ENCODE measurements at regions not wholly inside any gene's neighbourhood (a gene's known extent, or its start where the extent isn't known, plus 50 kb on each side); places are given as distances from the start of the nearest gene placed in this dataset.

DNA sequence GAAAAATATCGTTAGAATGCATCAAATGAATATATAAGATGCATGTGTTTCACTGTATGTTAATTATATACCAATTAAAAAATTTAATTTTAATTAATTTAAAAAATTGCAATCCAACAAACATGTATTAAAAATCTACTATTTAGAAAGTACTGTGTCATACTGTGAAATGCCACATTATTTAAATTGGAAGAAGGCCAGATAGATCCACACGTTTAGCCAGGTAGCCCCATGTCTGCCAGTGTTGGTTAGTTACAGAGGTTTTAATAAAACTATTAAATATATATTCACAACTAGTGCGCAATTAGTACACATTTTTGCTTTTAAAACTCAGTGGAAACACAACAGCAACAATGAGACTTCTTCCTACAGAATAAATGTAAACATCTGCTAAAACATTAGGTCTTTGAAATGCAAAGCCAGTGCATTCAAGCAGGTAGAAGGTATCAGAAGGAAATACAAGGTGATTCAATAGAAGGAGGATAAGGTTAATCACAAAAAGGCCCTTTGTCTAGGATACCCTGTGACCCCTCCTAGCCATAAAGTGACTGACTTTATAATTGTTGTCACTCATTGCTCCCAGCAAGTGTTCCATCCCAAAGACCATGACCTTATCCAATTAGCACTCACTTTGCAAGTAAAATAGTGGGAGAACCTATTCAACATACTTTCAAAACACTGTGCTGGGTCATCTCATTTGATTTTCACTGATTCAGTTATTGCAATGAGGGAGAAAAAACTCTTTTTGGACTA, 211.5 kb downstream of the TTLL7 start:
- Mint-ChIP-seq H3K4me3 (no peak overlapping the region), H3K27ac (no peak overlapping the region), H3K36me3 (ENCODE audit: low read depth) (no peaks in the 10 kb centered on the region), H3K27me3 (ENCODE audit: low read depth) (no peaks in the 10 kb centered on the region), H3K9me3 (no peaks in the 10 kb centered on the region), H3K4me1 (ENCODE audit: low read depth) (no peaks in the 10 kb centered on the region)

- Mint-ChIP-seq H3K4me3 (no peak overlapping the region), H3K36me3 (ENCODE audit: low read depth) (no peaks in the 10 kb centered on the region), H3K4me1 (ENCODE audit: low read depth) (no peaks in the 10 kb centered on the region), H3K27ac (no peak overlapping the region), H3K27me3 (ENCODE audit: low read depth) (no peaks in the 10 kb centered on the region), H3K9me3 (no peaks in the 10 kb centered on the region)
Measured at GRCh38 chr1:83781667-83782066, 217.3 kb downstream of the TTLL7 start.

DNA sequence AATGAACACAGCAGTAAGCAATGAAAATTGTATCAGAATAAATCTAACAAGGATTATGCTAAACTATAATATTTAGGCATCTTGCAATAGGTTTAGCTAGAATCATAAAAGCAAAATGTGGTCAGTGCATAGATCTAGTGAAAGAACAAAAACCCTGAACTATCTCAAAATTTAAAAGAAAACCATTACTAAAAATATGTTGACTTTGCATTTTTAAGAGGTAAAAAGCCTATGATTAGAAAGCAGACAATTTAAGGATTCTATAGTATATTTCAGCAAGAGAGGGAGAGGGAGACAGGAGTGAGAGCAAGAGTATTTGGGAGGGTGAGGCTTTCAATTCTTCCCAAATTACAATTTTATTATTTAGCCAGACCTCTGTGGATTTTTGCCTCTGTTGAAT, 219.4 kb downstream of the TTLL7 start:
- no peaks in the 10 kb centered on the region for H3K4me1 Mint-ChIP-seq (ENCODE audit: low read depth)
- no peaks in the 10 kb centered on the region for H3K27me3 Mint-ChIP-seq (ENCODE audit: low read depth)
- H3K9me3 Mint-ChIP-seq, result no peaks in the 10 kb centered on the region
- H3K4me3 Mint-ChIP-seq, result no peak overlapping the region
- H3K36me3 Mint-ChIP-seq (ENCODE audit: low read depth), result no peaks in the 10 kb centered on the region
- no peak overlapping the region for H3K27ac Mint-ChIP-seq

- no peaks in the 10 kb centered on the region for H3K9me3 Mint-ChIP-seq
- H3K27ac Mint-ChIP-seq, result no peak overlapping the region
- no peaks in the 10 kb centered on the region for H3K36me3 Mint-ChIP-seq (ENCODE audit: low read depth)
- no peak overlapping the region for H3K4me3 Mint-ChIP-seq
- H3K27me3 Mint-ChIP-seq (ENCODE audit: low read depth), result no peaks in the 10 kb centered on the region
- H3K4me1 Mint-ChIP-seq (ENCODE audit: low read depth), result no peaks in the 10 kb centered on the region
Measured at GRCh38 chr1:83777758-83778101, 221.2 kb downstream of the TTLL7 start.

DNA sequence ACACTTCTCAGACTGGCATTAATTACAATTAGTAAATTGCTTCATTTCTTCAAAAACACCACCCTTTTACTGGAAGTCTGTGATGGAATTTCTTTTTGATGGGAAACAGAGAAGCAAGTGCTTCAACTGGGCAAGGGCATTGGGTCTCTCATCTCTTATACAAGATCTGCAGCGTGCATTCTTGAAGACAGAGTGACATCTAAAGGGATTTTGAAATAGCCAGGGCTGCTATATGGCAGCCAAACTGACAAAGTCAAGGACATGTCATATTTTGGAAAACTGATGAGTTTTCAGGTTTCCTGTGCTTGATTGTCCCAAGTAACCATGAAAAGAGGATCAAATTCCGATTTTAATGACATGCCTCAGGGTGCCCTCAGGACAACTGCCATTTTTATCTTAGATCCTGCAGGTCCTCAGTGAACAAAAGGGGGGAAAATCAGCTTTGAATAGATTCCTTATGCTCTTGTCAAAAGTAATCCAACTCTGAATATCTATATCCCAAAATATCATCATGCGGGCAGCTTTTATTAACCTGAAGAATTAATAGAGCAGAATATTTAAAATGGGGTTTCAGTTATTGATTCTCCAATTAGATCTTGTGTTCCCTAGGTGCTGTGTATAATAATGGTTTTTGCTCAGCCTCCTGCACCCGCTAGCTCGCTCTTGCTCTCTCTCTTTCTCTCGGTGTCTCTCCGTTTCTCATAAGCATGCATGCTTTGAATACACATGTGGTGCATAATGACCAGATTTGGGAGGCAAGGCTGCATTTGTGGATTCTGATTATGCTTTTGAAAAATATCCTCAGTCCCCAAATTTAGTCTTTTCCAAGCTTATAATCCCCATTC, 221.8 kb downstream of the TTLL7 start:
- Mint-ChIP-seq H3K9me3 (no peaks in the 10 kb centered on the region), H3K27me3 (ENCODE audit: low read depth) (no peaks in the 10 kb centered on the region), H3K36me3 (ENCODE audit: low read depth) (no peaks in the 10 kb centered on the region), H3K27ac (no peak overlapping the region), H3K4me3 (no peak overlapping the region), H3K4me1 (ENCODE audit: low read depth) (no peaks in the 10 kb centered on the region)

GRCh38 chr1:83775977-83776603, 222.8 kb downstream of the TTLL7 start:
- H3K36me3 Mint-ChIP-seq (ENCODE audit: low read depth), result no peaks in the 10 kb centered on the region
- H3K4me3 Mint-ChIP-seq, result no peak overlapping the region
- no peaks in the 10 kb centered on the region for H3K9me3 Mint-ChIP-seq
- no peaks in the 10 kb centered on the region for H3K27me3 Mint-ChIP-seq (ENCODE audit: low read depth)
- no peaks in the 10 kb centered on the region for H3K4me1 Mint-ChIP-seq (ENCODE audit: low read depth)
- H3K27ac Mint-ChIP-seq, result no peak overlapping the region

DNA sequence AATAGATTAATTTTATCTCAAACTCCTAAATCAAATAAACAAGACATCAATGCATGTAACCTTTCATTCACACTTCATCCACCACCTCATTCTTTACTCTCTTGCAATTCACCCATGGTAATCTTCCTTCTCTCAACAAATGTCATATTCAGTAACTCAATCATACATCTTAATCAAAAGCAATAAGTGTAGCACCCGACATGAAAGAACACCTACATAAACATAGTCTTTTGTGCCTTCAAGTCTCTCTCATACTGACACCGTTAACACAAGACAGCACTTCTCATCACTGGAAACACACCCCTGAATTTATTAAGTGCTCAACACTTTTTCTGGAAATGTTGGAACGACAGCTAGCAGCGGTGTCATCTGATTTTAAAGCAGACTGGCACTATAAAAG, 225.9 kb downstream of the TTLL7 start:
- Mint-ChIP-seq H3K27ac (no peak overlapping the region), H3K36me3 (ENCODE audit: low read depth) (no peaks in the 10 kb centered on the region), H3K9me3 (no peaks in the 10 kb centered on the region), H3K4me3 (no peak overlapping the region), H3K27me3 (ENCODE audit: low read depth) (no peaks in the 10 kb centered on the region), H3K4me1 (ENCODE audit: low read depth) (no peaks in the 10 kb centered on the region)

DNA sequence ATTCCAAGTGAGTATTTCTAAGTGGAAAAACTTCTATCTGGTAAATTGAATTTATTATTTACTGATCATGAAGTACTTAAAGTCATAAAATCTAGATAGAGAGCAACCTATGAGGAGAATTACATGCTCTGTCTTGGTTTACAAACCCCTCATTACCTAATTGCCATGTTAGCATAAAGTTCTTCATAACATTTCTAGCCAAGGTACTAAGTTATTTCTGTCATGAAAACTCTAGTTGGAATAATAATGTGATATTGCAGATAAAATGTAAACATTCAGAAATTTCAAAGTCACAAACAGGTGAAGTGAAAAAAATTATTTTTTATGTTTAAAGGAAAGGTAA, 228.6 kb downstream of the TTLL7 start:
- Mint-ChIP-seq H3K27me3 (ENCODE audit: low read depth) (no peaks in the 10 kb centered on the region), H3K27ac (no peak overlapping the region), H3K9me3 (no peaks in the 10 kb centered on the region), H3K36me3 (ENCODE audit: low read depth) (no peaks in the 10 kb centered on the region), H3K4me1 (ENCODE audit: low read depth) (no peaks in the 10 kb centered on the region), H3K4me3 (no peak overlapping the region)

DNA sequence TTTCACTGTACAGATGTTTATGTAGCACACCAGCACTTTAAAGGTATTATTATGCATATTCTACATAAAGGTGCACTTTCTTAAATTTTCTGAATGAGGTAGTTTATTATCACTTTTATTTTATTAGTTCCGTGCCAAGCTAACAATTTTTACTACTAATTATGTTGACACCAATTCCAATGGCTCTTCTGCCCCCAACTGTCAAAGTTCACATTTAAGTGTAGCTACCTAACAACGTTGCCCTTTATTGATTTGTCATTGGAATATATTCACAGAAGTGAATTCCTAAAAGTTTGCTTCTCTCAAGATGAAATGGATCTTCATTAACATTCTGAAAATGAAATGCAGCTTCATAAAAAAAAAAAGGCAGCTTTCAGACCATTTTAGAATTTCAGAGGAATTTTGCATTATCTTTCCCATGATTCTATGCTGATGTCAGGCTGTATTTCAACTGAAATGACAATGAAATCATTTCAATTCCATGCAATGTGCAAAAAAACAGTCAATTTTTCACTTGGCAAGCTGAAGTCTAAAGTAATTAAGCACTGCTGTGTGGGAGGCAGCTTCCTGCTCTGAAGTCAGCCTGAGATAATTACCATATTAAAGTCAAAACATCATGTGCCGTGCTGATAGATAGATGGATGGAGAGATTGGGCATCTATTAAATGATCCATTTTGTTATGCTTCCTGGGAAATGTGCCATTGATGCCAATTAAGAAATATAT, 229.2 kb downstream of the TTLL7 start:
- H3K4me3 Mint-ChIP-seq, result no peak overlapping the region
- no peak overlapping the region for H3K27ac Mint-ChIP-seq

GRCh38 chr1:83769072-83769471, 229.9 kb downstream of the TTLL7 start:
- Mint-ChIP-seq H3K36me3 (ENCODE audit: low read depth) (no peaks in the 10 kb centered on the region), H3K27ac (no peak overlapping the region), H3K9me3 (no peaks in the 10 kb centered on the region), H3K4me3 (no peak overlapping the region), H3K4me1 (ENCODE audit: low read depth) (no peaks in the 10 kb centered on the region), H3K27me3 (ENCODE audit: low read depth) (no peaks in the 10 kb centered on the region)

More for the DNA sequence above, 229.2 kb downstream of the TTLL7 start:
- H3K9me3 Mint-ChIP-seq, result no peaks in the 10 kb centered on the region
- H3K27me3 Mint-ChIP-seq (ENCODE audit: low read depth), result no peaks in the 10 kb centered on the region
- H3K36me3 Mint-ChIP-seq (ENCODE audit: low read depth), result no peaks in the 10 kb centered on the region
- no peaks in the 10 kb centered on the region for H3K4me1 Mint-ChIP-seq (ENCODE audit: low read depth)

GRCh38 chr1:83766241-83766691, 232.7 kb downstream of the TTLL7 start:
- Mint-ChIP-seq H3K36me3 (ENCODE audit: low read depth) (no peaks in the 10 kb centered on the region), H3K9me3 (no peaks in the 10 kb centered on the region), H3K4me3 (no peak overlapping the region), H3K4me1 (ENCODE audit: low read depth) (no peaks in the 10 kb centered on the region), H3K27ac (no peak overlapping the region), H3K27me3 (ENCODE audit: low read depth) (no peaks in the 10 kb centered on the region)

- Mint-ChIP-seq H3K4me3 (no peak overlapping the region), H3K4me1 (ENCODE audit: low read depth) (no peaks in the 10 kb centered on the region), H3K27ac (no peak overlapping the region), H3K9me3 (no peaks in the 10 kb centered on the region), H3K36me3 (ENCODE audit: low read depth) (no peaks in the 10 kb centered on the region), H3K27me3 (ENCODE audit: low read depth) (no peaks in the 10 kb centered on the region)
Measured at GRCh38 chr1:83765125-83765524, 233.8 kb downstream of the TTLL7 start.

GRCh38 chr1:83764209-83764608, 234.7 kb downstream of the TTLL7 start:
- no peaks in the 10 kb centered on the region for H3K9me3 Mint-ChIP-seq
- no peaks in the 10 kb centered on the region for H3K4me1 Mint-ChIP-seq (ENCODE audit: low read depth)
- H3K4me3 Mint-ChIP-seq, result no peak overlapping the region
- no peak overlapping the region for H3K27ac Mint-ChIP-seq
- H3K27me3 Mint-ChIP-seq (ENCODE audit: low read depth), result no peaks in the 10 kb centered on the region
- no peaks in the 10 kb centered on the region for H3K36me3 Mint-ChIP-seq (ENCODE audit: low read depth)

DNA sequence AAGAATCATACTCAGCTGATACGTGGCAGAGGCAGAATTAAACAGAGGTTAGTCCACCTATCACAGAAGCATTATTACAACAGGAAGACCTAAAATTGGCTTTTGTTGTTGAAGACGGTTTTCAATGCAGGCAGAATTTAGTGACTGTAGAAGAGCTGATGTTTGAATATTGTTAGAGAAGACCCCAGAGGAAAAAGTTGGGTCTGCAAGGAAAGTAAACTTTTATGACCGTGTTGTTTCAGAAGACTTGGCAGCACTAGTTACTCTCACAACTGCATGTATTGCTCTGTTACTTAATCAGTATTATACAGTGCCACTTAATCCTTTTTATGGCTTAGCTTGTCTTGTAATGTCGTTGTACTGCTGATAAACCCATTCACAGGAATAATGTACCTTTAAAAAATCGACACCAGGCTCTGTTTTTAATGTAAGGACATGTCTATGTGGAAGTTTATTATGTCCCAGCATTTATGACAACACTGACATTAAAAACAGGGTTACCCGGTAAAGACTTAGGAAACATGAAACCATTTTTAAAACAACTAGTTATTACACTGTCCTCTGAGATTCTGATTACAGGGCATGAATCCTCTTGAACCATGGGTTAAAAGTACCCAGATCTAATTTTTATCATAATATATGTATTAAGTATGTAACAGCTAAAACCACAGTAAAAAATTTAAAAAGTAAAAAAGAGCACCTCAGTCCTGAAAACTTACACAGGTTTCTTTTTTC, 235.4 kb downstream of the TTLL7 start:
- Mint-ChIP-seq H3K36me3 (ENCODE audit: low read depth) (no peaks in the 10 kb centered on the region), H3K4me3 (no peak overlapping the region)

More for the DNA sequence above, 235.4 kb downstream of the TTLL7 start:
- Mint-ChIP-seq H3K27me3 (ENCODE audit: low read depth) (no peaks in the 10 kb centered on the region), H3K27ac (no peak overlapping the region), H3K4me1 (ENCODE audit: low read depth) (no peaks in the 10 kb centered on the region), H3K9me3 (no peaks in the 10 kb centered on the region)

All from T-helper 1 cell treated with Interleukin-12 subunit alpha and Interleukin-12 subunit beta and Interleukin-4 antibody, amounts not matched to agents 30 μg/mL and 1 μg/mL, for 36 hours (primary cell).